DOHH2 (cell line): ENCODE measurements at regions not wholly inside any gene's neighbourhood (a gene's known extent, or its start where the extent isn't known, plus 50 kb on each side); places are given as distances from the start of the nearest gene placed in this dataset.

Experiments
- H3F3A ChIP-seq: fragments of 200-600 bp; sonication (generic), shearing (Covaris generic); 2 replicates; pipeline ENCODE4 v1.6.0; 2016; ENCODE audit warnings: antibody characterized with exemption, mild to moderate bottlenecking; ENCODE audit not compliant: control insufficient read depth, insufficient read depth
- H3K27ac ChIP-seq: fragments of 200-600 bp; sonication (generic); 2 replicates; pipeline ENCODE4 v1.5.1; 2014; ENCODE audit warnings: low read depth, mild to moderate bottlenecking, low read length, moderate library complexity
- H3K27me3 ChIP-seq: fragments of 200-600 bp; sonication (generic); 2 replicates; pipeline ENCODE4 v1.6.1; 2014; ENCODE audit warnings: mild to moderate bottlenecking, low read length, mixed read lengths; ENCODE audit not compliant: control insufficient read depth
- H3K36me3 ChIP-seq: fragments of 200-600 bp; sonication (generic); 2 replicates; pipeline ENCODE4 v1.6.1; 2014; ENCODE audit warnings: mild to moderate bottlenecking, low read length, moderate library complexity, mixed read lengths; ENCODE audit not compliant: control insufficient read depth
- H3K4me1 ChIP-seq: fragments of 200-600 bp; sonication (generic); 2 replicates; pipeline ENCODE4 v1.6.1; 2014; ENCODE audit warnings: mild to moderate bottlenecking, low read length, mixed read lengths; ENCODE audit not compliant: control insufficient read depth
- H3K4me2 ChIP-seq: fragments of 200-600 bp; sonication (generic); 2 replicates; pipeline ENCODE4 v1.6.0; 2014; ENCODE audit warnings: mild to moderate bottlenecking, low read length, moderate library complexity
- H3K4me3 ChIP-seq: fragments of 200-600 bp; sonication (generic); 2 replicates; pipeline ENCODE4 v1.5.1; 2014; ENCODE audit warnings: mild to moderate bottlenecking, low read length, mixed read lengths
- H3K79me2 ChIP-seq: fragments of 200-600 bp; sonication (generic); 2 replicates; pipeline ENCODE4 v1.6.1; 2014; ENCODE audit warnings: mild to moderate bottlenecking, low read length, mixed read lengths; ENCODE audit not compliant: control insufficient read depth
- H3K9me2 ChIP-seq: fragments of 200-600 bp; sonication (generic); replicated peaks from 2 replicates; pipeline ENCODE4 v1.6.1; 2014; ENCODE audit warnings: mild to moderate bottlenecking, low read length, mixed read lengths; ENCODE audit not compliant: control insufficient read depth
- H3K9me3 ChIP-seq: fragments of 200-600 bp; sonication (generic); 2 replicates; pipeline ENCODE4 v1.6.1; 2014; ENCODE audit warnings: antibody characterized with exemption, low read length, mixed read lengths; ENCODE audit not compliant: control insufficient read depth, insufficient read depth
- H4K20me1 ChIP-seq: fragments of 200-600 bp; sonication (generic); 2 replicates; pipeline ENCODE4 v1.6.0; 2014; ENCODE audit warnings: low read depth, mild to moderate bottlenecking, antibody characterized with exemption, low read length, moderate library complexity; ENCODE audit not compliant: control insufficient read depth, insufficient read depth
- CTCF ChIP-seq: fragments of 200-600 bp; sonication (generic); IDR thresholded peaks from one replicate; pipeline ENCODE4 v1.5.1; 2014; ENCODE audit warnings: antibody characterized with exemption, mild to moderate bottlenecking, low read depth, low read length; ENCODE audit not compliant: poor library complexity, severe bottlenecking
- EZH2phosphoT487 ChIP-seq: fragments of 200-600 bp; sonication (generic); IDR thresholded peaks from 2 replicates; pipeline ENCODE4 v1.6.1; 2017; ENCODE audit warnings: borderline replicate concordance, mild to moderate bottlenecking, antibody characterized with exemption, low read length, moderate library complexity, mixed read lengths

DNA sequence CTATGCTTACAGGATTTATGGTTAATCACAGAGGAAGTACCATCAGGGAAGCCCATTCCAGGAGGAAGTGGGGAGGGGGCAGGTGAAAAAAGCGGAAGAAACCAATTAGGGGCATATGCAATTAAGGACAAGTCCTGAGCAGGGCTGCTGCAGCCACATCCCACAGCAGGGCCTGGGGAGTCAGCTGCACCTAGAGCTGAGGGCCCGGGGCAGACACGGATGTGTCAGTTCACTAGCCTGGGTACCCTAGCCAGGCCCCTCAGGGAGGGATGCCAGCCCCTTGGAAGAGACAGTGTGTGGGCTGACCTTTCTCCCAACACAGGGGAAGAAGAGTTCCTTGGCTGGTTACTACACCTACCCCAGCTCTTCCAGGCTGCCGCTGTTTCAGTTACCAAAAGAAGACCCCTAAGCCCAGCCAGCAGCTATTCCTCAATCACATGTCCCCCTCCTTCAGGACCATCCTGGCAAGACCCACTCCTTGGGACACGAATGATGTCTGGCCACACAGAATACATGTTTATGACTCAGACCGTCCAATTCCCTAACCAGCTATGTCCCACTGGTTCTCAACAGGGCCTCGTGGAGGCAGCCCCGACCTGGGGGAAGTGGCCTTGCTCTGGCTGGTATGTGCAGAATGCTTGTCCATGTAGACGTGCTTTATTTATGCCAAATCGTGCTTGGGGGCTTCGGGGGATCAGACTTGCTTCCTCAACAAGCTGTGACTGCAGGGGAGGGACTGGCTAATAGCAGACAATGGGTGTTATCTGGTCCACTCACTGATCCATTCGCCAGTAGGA is 133.7 kb upstream of the RTL1 start:
- Histone ChIP-seq H3F3A (no peaks in the 10 kb centered on the region), H3K27me3 (no peaks in the 10 kb centered on the region), H3K79me2 (no peaks in the 10 kb centered on the region), H3K36me3 (no peaks in the 10 kb centered on the region), H3K4me3 (no peak overlapping the region), H3K27ac (no peak overlapping the region), H3K9me3 (no peaks in the 10 kb centered on the region), H3K4me1 (no peaks in the 10 kb centered on the region), H3K9me2 (no peaks in the 10 kb centered on the region), H4K20me1 (no peaks in the 10 kb centered on the region), H3K4me2 (no peak overlapping the region)
- TF ChIP-seq CTCF (no peak), EZH2phosphoT487 (no peak)

DNA sequence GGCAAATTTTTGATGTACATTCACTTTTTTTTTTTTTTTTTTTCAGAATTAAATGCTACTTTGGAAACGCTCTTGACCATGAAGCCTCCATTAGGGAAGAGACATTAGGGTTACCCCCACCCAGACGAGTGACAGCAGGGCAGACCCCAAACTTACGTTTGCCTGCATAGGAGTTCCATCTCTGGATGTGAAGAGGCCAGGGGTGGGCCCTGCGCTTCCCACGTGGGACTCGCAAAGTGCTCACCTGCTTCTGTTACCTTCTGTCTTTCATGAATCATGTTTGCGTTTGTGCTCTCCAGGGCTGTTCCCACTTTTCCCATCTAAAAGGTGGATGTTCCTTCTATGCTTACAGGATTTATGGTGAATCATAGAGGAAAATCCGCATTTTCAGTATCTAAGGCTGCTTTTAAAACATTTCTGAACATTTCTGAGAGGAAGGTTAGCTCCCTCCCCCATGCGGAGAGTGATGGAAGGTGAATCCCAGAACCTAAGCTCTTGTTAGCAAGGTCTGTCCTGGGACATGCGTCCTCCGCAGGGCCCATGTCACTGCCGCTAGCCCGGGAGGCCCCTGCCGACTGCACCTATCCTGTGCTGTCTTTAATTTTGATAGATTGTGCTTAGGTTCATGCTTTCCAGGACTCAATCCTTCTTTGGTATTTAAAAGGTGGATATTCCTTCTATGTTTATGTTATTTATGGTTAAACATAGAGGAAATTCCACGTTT is 135.7 kb upstream of the RTL1 start:
- no peak overlapping the region for H3K4me2 ChIP-seq
- H3K79me2 ChIP-seq = no peaks in the 10 kb centered on the region
- H3K9me3 ChIP-seq = no peaks in the 10 kb centered on the region
- no peak overlapping the region for H3K27ac ChIP-seq
- H4K20me1 ChIP-seq = no peaks in the 10 kb centered on the region
- no peaks in the 10 kb centered on the region for H3K36me3 ChIP-seq
- H3K27me3 ChIP-seq = no peaks in the 10 kb centered on the region
- no peaks in the 10 kb centered on the region for H3F3A ChIP-seq
- TF ChIP-seq CTCF = no peak
- TF ChIP-seq EZH2phosphoT487 = no peak
- no peak overlapping the region for H3K4me3 ChIP-seq
- no peaks in the 10 kb centered on the region for H3K4me1 ChIP-seq
- H3K9me2 ChIP-seq = no peaks in the 10 kb centered on the region

DNA sequence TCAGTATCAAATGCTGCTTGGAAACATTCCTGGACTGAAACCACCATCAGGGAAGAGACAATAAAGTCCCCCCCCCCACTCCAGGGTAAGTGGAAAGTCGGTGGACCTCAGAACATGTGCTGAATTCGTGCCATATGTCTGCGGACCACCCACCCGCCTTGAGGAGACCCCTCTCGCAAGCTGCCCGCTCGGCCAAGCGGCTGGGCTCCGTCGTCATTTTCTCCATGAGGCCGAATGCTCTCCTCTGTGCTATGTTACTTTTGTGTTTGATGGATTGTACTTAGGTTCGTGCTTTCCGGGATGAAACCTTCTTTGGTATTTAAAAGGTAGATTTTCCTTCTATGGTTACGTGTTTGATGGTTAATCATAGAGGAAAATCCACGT is 136.2 kb upstream of the RTL1 start:
- Histone ChIP-seq H3K36me3 (no peaks in the 10 kb centered on the region), H3K4me3 (no peak overlapping the region), H3K9me2 (no peaks in the 10 kb centered on the region), H3K4me2 (no peak overlapping the region), H4K20me1 (no peaks in the 10 kb centered on the region), H3K79me2 (no peaks in the 10 kb centered on the region), H3K27me3 (no peaks in the 10 kb centered on the region), H3F3A (no peaks in the 10 kb centered on the region), H3K27ac (no peak overlapping the region), H3K9me3 (no peaks in the 10 kb centered on the region), H3K4me1 (no peaks in the 10 kb centered on the region)
- no peak for TF ChIP-seq EZH2phosphoT487
- no peak for TF ChIP-seq CTCF
